WERI-Rb-1 (cell line): ENCODE measurements at regions not wholly inside any gene's neighbourhood (a gene's known extent, or its start where the extent isn't known, plus 50 kb on each side); places are given as distances from the start of the nearest gene placed in this dataset.

Experiments
- DNase-seq: peaks from one replicate; pipeline ENCODE4 v3.0.0-alpha.2; 2020
- H3K27ac ChIP-seq: fragments of 250-450 bp; sonication (Bioruptor Pico); 2 replicates; pipeline ENCODE4 v1.5.1; 2020; ENCODE audit warnings: mild to moderate bottlenecking, moderate library complexity
- H3K27me3 ChIP-seq: fragments of 250-450 bp; sonication (Bioruptor Pico); 2 replicates; pipeline ENCODE4 v1.5.1; 2021; ENCODE audit warnings: mild to moderate bottlenecking, low read depth, moderate library complexity; ENCODE audit not compliant: insufficient read depth, severe bottlenecking
- H3K36me3 ChIP-seq: fragments of 250-450 bp; sonication (Bioruptor Pico); 2 replicates; pipeline ENCODE4 v1.5.1; 2020; ENCODE audit warnings: mild to moderate bottlenecking, moderate library complexity
- H3K4me3 ChIP-seq: 2 replicates; pipeline ENCODE4 v1.5.1; 2011; ENCODE audit warnings: low read depth, mild to moderate bottlenecking, control low read depth, low read length
- H3K9me3 ChIP-seq: fragments of 250-450 bp; sonication (Bioruptor Pico); 2 replicates; pipeline ENCODE4 v1.5.1; 2021; ENCODE audit warnings: mild to moderate bottlenecking, moderate library complexity; ENCODE audit not compliant: severe bottlenecking
- TF ChIP-seq, protein P1 (sequence below): IDR thresholded peaks from 2 replicates; pipeline ENCODE4 v1.5.1; 2011; ENCODE audit warnings: low read depth, mild to moderate bottlenecking, control low read depth, inconsistent platforms, low read length

- no peak overlapping the region for H3K27ac ChIP-seq
- no peak overlapping the region for H3K4me3 ChIP-seq
- no peaks in the 10 kb centered on the region for H3K9me3 ChIP-seq
- no peak for DNase-seq
- TF ChIP-seq, protein P1, sequence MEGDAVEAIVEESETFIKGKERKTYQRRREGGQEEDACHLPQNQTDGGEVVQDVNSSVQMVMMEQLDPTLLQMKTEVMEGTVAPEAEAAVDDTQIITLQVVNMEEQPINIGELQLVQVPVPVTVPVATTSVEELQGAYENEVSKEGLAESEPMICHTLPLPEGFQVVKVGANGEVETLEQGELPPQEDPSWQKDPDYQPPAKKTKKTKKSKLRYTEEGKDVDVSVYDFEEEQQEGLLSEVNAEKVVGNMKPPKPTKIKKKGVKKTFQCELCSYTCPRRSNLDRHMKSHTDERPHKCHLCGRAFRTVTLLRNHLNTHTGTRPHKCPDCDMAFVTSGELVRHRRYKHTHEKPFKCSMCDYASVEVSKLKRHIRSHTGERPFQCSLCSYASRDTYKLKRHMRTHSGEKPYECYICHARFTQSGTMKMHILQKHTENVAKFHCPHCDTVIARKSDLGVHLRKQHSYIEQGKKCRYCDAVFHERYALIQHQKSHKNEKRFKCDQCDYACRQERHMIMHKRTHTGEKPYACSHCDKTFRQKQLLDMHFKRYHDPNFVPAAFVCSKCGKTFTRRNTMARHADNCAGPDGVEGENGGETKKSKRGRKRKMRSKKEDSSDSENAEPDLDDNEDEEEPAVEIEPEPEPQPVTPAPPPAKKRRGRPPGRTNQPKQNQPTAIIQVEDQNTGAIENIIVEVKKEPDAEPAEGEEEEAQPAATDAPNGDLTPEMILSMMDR, result no peak
- H3K36me3 ChIP-seq, result no peaks in the 10 kb centered on the region
- peaks cover 68% of the 10 kb centered on the region for H3K27me3 ChIP-seq
Observed at GRCh38 chr5:35316611-35317274, 86.5 kb upstream of the PRLR start.

GRCh38 chr5:35313291-35313690 is 83.0 kb upstream of the PRLR start:
- Histone ChIP-seq H3K9me3 (no peaks in the 10 kb centered on the region), H3K36me3 (no peaks in the 10 kb centered on the region), H3K27me3 (peaks cover 80% of the 10 kb centered on the region), H3K27ac (no peak overlapping the region), H3K4me3 (no peak overlapping the region)
- TF ChIP-seq, protein P1, result no peak
- no peak for DNase-seq

GRCh38 chr5:35312267-35312666 is 82.0 kb upstream of the PRLR start:
- H3K9me3 ChIP-seq, result no peaks in the 10 kb centered on the region
- peaks cover 76% of the 10 kb centered on the region for H3K27me3 ChIP-seq
- no peak overlapping the region for H3K27ac ChIP-seq
- DNase-seq, result no peak
- TF ChIP-seq, protein P1, result no peak
- H3K4me3 ChIP-seq, result no peak overlapping the region
- no peaks in the 10 kb centered on the region for H3K36me3 ChIP-seq

DNA sequence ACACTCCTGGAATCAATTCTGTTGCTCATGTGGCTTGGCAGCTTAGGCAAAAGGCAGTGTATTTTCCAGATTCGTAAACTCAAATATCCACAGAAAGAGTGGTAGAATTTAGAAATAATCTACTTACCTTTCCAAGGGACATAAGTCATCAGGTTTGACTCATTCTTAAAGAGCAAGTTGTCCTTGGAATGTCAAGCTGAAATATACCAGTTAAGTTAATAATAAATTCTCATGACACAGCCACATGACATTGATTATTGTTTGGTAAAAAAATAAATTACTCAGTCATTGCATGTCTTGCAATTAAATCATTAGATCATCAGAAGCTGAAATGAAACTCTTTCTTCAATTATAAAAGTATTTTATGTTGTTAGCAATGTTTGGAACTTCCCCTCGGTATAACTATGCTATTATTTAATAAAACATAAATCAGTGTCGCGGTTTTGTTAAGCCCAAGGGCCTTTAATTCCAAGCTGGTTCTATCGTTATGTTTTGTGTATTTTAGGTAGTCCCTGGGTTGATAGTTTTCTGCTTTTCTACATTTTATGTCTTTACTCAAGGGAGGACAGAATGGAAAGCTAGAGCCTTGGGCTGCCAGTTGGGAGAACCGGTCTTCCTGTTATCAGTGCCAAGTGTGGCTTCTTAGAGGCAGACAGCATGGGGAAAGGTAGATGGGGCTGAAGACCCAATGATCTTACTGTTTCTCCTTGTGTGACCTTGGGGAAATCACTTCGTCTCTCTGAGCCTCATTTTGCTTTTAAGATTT is 79.3 kb upstream of the PRLR start:
- TF ChIP-seq, protein P1, result no peak
- H3K27ac ChIP-seq, result no peak overlapping the region
- H3K36me3 ChIP-seq, result no peaks in the 10 kb centered on the region
- H3K4me3 ChIP-seq, result no peak overlapping the region
- H3K27me3 ChIP-seq, result peaks cover 70% of the 10 kb centered on the region
- DNase-seq, result no peak
- no peaks in the 10 kb centered on the region for H3K9me3 ChIP-seq

DNA sequence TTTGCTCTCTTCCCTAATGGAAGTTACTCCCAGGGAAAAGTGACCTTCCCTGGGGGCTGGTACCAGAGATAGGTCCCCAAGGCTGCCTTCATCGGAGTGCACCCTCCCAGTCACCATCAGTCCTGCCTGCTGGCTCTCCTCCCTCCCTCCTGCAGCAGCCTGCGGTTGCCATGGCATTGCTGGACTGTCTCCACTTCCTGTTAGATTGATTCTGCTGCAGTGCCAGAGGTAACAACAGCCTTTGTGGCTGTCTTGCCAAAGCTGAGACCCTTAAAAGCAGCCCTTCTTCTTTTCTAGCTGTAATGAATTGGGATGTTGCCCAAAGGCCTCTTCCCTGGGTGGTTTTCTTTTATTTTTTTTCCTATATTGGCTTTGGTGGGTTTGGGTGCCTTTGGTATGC is 78.1 kb upstream of the PRLR start:
- H3K36me3 ChIP-seq, result no peaks in the 10 kb centered on the region
- TF ChIP-seq, protein P1, result no peak
- no peak overlapping the region for H3K4me3 ChIP-seq
- no peak overlapping the region for H3K27ac ChIP-seq
- no peaks in the 10 kb centered on the region for H3K9me3 ChIP-seq
- DNase-seq, result no peak
- H3K27me3 ChIP-seq, result peaks cover 66% of the 10 kb centered on the region
